Neural progenitor cell (in vitro differentiated cells): ENCODE measurements at regions not wholly inside any gene's neighbourhood (a gene's known extent, or its start where the extent isn't known, plus 50 kb on each side); places are given as distances from the start of the nearest gene placed in this dataset.

Experiments
- CTCF ChIP-seq: fragments of 200-600 bp; sonication (generic); IDR thresholded peaks from 2 replicates; pipeline ENCODE4 v1.5.1; 2017; ENCODE audit warnings: antibody characterized with exemption, mild to moderate bottlenecking
- EZH2 ChIP-seq: fragments of 200-600 bp; sonication (generic); IDR thresholded peaks from 2 replicates; pipeline ENCODE4 v1.6.1; 2017; ENCODE audit warnings: antibody characterized with exemption, mild to moderate bottlenecking, moderate library complexity

GRCh38 chr5:104739503-104739902, 1176.9 kb upstream of the NUDT12 start:
- TF ChIP-seq CTCF (no peak), EZH2 (no peak)
